HG03095 (cell line): ENCODE measurements at regions not wholly inside any gene's neighbourhood (a gene's known extent, or its start where the extent isn't known, plus 50 kb on each side); places are given as distances from the start of the nearest gene placed in this dataset.
"Not testable (repeated sequence)": the region's sequence is repeated elsewhere in the genome, so short reads cannot be mapped to it uniquely, and the experiment has no call there.

Experiments
- ATAC-seq: cut with Tn5 transposase; IDR thresholded peaks from one replicate; pipeline ENCODE4 v1.9.1; 2021; ENCODE audit warnings: moderate library complexity; ENCODE audit not compliant: unreplicated experiment

GRCh38 chr3:177687291-177687690, 490.0 kb upstream of the TBL1XR1 start:
- ATAC-seq: no peak

DNA sequence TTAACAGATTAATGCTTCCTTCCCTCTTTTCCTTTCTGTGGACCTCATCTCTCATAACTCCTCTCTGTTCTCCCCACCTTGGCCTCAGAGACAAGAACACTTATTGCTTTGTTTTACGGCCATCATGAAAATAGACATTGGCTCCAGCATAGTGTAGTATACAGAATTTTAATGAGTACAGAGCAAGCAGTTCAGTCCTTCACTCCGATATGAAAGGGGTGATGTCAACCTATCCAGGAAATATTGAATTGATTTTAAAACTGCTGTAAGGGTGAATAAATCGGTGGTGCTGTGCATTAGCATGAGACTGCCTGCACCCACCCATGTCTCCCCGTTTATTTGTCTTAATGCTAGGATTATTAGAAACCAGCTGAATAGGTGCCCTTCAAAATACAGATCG, 490.9 kb upstream of the TBL1XR1 start:
- no peak for ATAC-seq

DNA sequence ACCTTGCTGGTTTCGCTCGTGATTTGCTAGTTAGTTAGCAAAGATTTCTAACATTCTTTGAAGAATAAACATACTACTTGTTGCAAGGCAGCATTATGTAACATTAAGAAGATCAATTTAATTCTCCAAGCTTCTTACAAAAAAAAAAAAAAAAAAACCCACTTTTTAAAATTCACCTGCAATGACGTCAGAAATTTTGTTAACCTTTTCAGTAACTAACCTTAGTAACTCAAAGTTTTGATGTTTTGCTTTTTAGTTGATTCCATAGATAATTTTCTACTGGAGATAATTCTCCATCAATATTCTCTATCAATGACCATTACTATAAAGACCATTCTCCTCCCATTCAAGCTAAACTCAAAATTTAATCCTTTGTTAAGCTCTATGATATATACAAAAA, 491.8 kb upstream of the TBL1XR1 start:
- no peak for ATAC-seq

- no peak for ATAC-seq
Measured at GRCh38 chr3:177689869-177690268, 492.6 kb upstream of the TBL1XR1 start.

DNA sequence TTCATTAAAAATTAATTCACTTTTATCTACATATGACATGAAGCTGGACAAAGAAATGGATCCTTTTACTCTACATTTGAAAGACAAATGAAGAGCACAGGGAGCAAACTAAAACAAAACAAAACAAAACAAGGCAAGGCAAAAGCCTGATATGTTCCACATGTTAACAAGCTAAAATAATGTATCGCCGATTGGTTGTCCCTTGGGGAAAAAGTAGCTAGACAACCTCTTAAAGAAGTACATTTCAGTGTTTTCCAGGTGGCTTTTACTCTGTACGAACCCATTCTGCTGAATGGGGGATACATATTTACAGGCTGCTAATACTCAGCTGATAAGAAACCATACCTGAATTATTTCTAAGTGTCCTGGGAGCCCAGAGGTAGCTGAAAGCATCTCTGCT, 493.0 kb upstream of the TBL1XR1 start:
- no peak for ATAC-seq

DNA sequence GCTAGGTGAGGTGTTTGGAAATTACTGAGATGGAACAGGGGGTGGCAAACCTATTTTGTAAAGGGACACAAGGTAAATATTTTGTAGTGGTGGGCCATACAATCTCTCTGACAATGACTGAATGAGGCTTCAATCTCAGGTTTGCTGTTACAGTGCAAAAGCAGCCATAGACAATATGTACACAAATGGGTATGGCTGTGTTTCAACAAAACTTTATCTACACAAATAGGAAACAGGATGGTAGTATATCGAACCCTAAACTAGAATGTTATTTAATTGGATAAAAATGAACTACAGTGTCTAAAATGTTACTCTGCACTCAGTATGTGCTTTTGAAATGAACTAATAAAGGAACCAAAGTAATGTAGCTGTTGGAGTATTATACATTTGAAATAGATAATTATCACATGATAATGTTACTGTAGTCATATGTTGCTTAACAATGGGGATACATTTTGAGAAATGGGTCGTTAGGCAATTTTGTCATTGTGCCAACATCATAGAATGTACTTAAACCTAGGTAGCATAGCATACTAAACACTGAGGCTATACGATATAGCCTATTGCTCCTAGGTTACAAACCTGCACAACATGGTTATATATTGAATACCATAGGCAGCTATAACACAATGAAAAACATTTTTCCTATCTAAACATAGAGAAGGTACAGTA, 495.2 kb upstream of the TBL1XR1 start:
- ATAC-seq: no peak

DNA sequence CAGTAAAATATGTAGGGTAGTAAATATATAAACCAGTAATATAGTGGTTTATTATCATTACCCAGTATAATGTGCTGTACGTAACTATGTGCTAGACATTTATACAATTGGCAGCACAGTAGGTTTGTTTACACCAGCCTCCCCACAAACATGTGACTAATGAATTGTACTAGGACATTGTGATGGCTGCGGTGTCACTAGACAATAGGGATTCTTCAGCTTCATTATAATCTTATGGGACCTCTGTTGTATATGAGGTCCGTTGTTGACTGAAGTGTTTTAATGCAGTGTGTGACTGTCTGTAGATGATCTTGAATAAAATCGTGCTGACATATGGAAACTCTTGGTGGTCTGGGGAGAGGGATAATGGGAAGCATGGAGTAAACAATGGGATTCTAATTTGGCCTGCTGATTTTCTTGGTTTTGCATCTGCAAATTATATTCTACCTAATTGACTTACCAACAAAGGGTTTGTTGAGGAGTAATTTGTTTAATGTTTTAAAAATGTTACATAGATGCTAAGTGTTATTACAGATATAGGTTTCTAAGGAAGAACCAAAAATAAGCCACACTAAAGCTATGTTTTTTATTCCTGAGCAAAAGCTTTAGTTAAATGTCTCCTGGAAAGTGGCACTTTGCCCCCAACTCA, 496.5 kb upstream of the TBL1XR1 start:
- no peak for ATAC-seq

DNA sequence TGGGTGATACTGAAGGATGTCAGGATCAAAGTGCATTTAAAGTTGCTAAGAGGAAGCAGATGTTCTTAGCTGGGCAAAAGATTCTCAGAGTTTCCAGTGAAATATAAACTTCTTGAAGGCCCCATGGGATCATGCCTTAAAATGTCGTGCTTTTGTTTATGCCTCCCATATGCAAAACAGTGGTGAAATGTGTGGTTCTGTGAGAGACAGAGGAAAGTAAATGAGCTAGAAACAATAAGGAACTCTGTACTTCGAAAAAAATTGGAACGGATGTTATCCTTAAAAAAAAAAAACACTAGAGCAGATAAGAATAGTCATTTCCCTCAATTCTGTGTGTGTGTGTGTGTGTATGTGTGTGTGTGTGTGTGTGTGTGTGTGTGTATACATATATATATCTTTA, 497.0 kb upstream of the TBL1XR1 start:
- ATAC-seq: no peak

DNA sequence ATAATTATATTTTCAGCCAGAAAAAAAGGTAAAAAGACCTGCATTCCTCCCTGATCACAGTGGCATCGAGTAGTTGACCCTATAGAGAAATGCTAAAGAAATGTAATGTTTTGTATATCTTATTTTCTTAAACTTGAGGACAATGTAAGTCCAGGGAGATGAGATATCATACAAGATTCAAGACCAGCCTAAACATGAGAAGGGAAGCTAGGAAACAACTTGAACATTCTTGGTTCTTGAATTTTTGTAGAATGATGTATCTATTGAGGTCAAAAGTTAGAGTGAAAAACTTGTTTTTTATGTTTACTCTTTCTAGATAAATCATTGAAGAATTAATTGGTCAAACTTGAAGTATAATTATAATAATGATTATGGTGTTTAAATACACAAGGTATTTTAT, 497.7 kb upstream of the TBL1XR1 start:
- ATAC-seq: no peak

DNA sequence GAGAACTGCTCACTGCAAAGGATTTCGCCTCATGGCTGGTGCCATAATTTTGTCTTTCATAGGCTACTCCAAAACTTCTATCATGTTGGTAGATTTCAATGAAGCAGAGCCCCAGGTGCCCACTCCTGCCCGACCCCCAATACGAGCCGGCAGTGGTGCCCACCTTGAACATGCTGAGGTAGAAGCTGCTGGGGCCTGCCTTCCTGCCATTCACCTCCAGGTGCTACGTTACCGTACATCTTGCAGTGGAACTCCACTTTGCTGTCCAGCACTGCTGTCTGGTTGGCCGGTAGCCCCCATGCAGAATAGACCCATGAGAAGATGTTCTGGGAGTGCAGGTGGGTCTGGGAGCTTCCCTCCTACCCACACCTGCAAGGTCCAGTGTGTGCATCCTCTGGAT, 502.8 kb upstream of the TBL1XR1 start:
- ATAC-seq: no peak

DNA sequence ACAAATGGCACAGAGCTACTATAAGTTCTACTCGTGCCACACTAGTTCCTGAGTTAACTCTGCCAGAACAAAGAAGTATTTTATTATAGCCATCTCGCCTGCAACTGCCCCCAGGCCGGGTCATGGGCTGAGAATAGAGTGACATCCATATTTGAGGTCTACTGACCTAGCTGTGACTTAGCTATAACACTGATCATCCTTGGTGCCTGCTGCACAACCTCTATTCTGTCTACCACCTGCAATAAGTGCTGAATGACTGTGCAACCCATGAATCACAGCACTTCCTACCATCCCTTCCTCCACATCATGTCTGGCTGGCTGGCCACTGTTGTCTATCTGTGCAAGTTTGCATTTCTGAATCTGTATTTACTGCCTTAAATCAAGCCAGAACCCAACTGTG, 506.5 kb upstream of the TBL1XR1 start:
- no peak for ATAC-seq

GRCh38 chr3:177705976-177706823, 508.9 kb upstream of the TBL1XR1 start:
- no peak for ATAC-seq

DNA sequence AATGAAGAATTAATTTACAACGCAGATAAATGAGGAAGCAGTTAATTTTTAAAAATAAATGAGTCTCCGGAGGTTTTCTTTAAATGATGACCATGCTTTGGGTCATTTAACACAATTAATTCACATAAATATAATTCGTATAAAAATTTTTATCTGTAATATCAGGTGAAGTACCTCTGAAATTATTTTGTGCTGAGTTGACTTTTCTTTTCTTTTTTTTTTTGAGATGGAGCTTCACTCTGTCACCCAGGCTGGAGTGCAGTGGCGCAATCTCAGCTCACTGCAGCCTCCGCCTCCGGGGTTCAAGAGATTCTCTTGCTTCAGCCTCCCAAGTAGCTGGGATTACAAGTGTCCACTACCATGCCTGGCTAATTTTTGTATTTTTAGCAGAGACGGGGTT, 512.2 kb upstream of the TBL1XR1 start:
- ATAC-seq: not testable (repeated sequence)

GRCh38 chr3:177710506-177710905, 513.2 kb upstream of the TBL1XR1 start:
- ATAC-seq: no peak

GRCh38 chr3:177711637-177712036, 514.4 kb upstream of the TBL1XR1 start:
- ATAC-seq: no peak

DNA sequence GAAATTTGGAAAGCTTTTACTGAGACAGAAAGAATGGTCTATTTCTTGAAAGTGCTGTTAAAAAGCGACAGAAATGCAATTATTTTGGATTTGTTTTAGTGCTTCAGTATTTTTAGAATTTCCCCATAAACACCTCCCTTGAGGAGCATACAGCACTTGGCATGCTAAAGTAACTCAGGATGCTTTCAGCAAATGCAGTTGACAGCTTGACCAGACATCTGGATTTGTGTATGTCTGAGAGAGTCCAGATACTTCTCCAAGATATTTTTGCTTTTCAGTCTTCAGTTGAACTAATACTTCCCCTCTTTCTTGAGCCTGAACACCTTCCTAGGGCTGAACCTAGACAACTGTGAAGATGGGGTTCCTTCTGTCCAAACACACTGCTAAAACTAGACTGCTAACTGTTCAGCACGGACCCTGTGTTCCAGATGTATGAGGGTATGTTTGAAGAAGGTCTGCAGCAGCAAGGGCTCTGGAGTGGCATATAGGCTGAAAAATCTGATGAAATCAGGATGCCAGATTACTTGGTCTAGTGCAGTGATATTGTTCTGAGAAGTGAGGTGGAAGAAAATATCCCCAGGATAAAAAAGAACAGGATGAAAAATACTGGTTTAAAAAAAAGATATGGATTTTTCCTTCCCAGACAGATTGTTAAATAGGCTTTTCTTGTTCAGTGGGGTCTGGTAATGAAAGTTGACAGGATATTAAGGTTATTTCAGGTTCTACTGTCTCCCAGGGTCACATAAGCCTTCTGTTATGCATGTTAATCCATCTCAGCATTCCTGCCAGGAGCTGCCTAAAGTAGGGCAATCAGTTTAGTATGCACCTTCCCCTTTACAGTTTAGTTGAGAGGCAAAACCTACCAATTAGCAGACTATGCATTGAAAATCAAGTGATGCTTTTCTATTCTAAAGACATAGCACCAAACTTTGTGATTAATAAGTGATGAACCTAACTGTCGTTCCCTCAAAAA, 516.9 kb upstream of the TBL1XR1 start:
- ATAC-seq: no peak

DNA sequence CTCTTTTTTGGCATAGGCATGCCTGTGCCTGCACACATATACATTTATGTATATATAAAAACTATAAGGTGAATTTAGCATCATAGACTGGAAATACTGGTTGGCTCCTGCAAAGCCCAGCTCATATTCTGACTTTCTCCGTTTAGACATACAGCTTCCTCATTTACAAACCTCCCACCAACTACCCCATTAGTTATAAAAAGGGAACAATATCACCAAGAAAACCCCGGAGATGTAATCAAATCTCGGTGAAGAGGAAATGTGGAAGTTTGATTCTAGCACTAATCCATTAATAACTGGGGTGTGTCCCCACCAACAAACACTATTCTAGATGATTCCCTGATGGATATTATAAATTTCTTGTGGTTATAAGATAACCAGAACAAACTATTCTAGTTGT, 517.7 kb upstream of the TBL1XR1 start:
- no peak for ATAC-seq

DNA sequence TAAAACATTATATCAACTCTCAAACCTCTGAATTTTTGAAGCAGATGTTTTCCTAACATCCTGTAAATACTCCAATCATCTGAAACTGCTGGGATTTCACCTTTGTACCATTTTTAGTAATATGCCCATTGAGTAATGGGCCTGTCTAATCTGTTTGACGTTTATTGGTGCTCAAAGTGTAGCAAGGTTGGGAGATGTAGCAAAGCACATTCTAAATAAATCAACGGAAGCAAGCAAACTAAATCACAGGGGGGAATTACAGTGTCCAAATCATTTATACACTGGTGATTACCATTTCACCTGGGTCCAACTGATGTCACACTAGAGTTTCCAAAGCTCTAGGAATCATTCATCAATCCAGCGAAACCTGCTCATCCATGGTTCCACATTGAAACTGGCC, 518.7 kb upstream of the TBL1XR1 start:
- no peak for ATAC-seq

DNA sequence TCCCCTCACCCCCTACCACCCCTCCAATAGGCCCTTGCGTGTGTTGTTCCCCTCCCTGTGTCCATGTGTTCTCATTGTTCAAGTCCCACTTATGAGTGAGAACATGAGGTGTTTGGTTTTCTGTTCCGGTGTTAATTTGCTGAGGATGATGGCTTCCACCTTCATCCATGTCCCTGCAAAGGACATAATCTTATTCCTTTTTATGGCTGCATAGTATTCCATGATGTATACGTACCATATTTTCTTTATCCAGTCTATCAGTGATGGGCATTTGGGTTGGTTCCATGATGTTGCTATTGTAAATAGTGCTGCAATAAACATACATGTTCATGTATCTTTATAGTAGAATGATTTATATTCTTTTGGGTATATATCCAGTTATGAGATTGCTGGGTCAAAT, 523.6 kb upstream of the TBL1XR1 start:
- not testable (repeated sequence) for ATAC-seq

DNA sequence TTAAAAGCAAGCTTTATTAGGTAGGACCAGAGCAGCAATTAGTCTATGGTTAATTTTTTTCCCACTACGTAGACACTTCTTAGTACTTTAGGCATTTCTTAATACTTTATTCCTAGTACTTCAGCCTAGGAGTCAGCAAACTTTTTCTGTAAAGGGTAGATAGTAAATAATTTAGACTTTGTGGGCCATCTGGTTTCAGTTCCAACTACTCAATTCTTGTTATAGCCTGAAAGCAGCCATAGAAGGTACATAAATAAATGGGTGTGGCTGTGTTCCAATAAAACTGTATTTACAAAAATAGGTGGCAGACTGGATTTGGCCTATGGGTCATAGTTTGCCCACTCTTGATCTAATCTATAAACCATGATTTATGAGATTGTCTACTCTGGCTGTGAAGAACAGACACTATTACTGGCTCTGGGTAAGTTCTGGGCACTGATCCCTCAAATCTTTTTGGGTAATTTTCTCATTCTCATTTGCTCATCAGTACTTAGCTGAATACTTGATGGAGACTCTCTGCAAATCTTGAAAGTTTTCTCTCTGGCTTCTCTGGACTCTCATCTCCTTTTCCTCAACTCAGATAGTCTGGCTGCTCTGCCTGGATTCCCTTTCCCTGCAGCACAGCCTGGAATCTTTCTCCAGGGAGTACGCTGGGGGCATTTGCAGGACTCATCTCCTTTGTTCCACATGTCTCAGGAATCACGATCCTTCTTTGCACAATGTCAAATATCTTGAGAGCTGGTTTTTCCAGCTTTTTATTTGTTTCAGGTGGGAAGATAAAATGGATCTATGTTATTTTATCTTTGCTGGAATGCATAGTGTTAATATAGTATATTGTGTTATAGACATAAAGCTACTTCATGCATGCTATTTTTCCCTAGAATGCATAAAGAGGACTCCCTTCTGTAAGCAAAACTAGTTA, 524.8 kb upstream of the TBL1XR1 start:
- no peak for ATAC-seq
